ENCODE measurements at regions not wholly inside any gene's neighbourhood (a gene's known extent, or its start where the extent isn't known, plus 50 kb on each side); places are given as distances from the start of the nearest gene placed in this dataset.
A peak's percentile ranks its signal among the peaks of the same experiment; 100 is the strongest.

- no peak for TF ChIP-seq CTCF (conservative IDR thresholded peaks at IDR 0.05)
Observed at GRCh38 chr3:124463234-124463633, 267.0 kb upstream of the UMPS start.

DNA sequence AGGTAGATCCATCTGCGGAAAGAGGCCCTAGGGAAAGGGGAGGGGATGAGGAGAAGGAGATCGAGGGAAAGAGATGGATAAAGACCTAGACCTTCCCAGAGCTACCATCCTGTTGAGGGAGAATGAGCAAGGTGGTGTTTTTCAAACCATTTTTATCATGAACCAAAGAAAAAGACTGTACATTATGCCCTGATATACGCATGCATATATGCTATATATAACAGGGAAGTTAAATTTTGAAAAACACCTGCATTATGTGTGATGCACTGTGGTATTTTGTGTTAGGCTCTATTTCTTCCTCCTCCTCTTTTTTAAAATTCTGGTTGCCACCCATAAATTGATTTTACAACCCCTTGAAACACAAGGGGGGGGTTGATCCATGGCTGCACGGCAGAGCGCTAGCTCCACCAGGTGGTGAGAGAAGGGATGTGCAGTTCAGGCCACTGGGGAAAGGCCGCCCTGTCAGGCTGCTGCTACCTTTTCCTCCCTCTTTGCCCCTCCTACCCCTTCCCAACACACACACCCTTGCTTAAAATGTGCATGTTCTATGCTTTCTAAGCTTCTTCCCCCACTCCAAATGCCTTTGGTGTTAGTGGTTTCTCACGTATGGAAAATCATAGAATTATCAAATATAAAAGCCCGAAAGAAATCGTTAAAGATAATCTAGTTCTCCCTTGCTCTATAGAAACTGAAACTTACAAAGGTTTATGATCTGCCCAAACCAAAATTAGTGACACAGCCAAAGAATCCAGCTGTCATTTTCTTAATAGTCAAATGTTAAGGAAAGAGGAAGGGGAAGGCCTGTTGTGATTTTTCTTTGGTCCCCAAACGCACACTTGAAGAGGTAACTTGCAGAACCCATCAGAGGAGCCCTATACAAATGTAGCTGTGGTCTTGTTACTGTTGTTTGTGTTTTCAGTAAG, 262.0 kb upstream of the UMPS start:
- Mint-ChIP-seq H3K4me3 (no peak overlapping the region), H3K27ac (peak overlapping the region; percentile 32), H3K27me3 (peaks cover 2% of the 10 kb centered on the region), H3K9me3 (no peaks in the 10 kb centered on the region), H3K4me1 (ENCODE audit: unreplicated experiment) (peaks cover 3% of the 10 kb centered on the region), H3K36me3 (no peaks in the 10 kb centered on the region)
- TF ChIP-seq CTCF (conservative IDR thresholded peaks at IDR 0.05), result peak; percentile 99
- DNase-seq (ENCODE audit: extremely low spot score, unreplicated experiment), result no peak

More at GRCh38 chr3:124463234-124463633, 267.0 kb upstream of the UMPS start:
- Mint-ChIP-seq H3K27ac (no peak overlapping the region), H3K36me3 (no peaks in the 10 kb centered on the region), H3K4me3 (no peak overlapping the region), H3K9me3 (no peaks in the 10 kb centered on the region), H3K4me1 (ENCODE audit: unreplicated experiment) (peaks cover 2% of the 10 kb centered on the region), H3K27me3 (peaks cover 2% of the 10 kb centered on the region)
- DNase-seq (ENCODE audit: extremely low spot score, unreplicated experiment), result no peak

DNA sequence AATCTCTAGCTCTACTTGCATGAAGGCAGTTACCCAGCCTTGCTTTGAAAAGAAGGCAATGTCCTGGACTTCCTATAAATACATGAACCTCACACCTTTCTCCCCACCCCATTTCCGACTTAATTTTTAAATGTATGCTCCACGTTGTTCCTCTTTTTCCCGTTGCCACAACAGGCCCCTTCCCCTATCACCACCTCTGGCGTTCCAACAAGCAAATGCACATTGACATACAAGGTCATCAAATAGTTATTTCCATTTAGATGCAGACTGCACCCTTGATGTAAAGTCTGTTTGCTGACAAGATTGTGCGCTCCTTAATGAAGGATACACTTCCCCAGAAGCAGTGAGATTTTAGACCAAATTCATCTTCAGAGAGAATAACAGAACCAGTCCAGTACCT, 260.7 kb upstream of the UMPS start:
- DNase-seq (ENCODE audit: extremely low spot score, unreplicated experiment), result no peak
- peaks cover 3% of the 10 kb centered on the region for H3K4me1 Mint-ChIP-seq (ENCODE audit: unreplicated experiment)
- TF ChIP-seq CTCF (conservative IDR thresholded peaks at IDR 0.05), result no peak
- no peak overlapping the region for H3K4me3 Mint-ChIP-seq
- peaks cover 2% of the 10 kb centered on the region for H3K27me3 Mint-ChIP-seq
- H3K27ac Mint-ChIP-seq, result no peak overlapping the region
- H3K9me3 Mint-ChIP-seq, result no peaks in the 10 kb centered on the region
- no peaks in the 10 kb centered on the region for H3K36me3 Mint-ChIP-seq

GRCh38 chr3:124478830-124479229, 251.4 kb upstream of the UMPS start:
- no peaks in the 10 kb centered on the region for H3K4me1 Mint-ChIP-seq (ENCODE audit: unreplicated experiment)
- TF ChIP-seq CTCF (conservative IDR thresholded peaks at IDR 0.05), result no peak
- no peak for DNase-seq (ENCODE audit: extremely low spot score, unreplicated experiment)
- H3K9me3 Mint-ChIP-seq, result no peaks in the 10 kb centered on the region
- no peaks in the 10 kb centered on the region for H3K27me3 Mint-ChIP-seq
- no peak overlapping the region for H3K27ac Mint-ChIP-seq
- no peak overlapping the region for H3K4me3 Mint-ChIP-seq
- peaks cover 14% of the 10 kb centered on the region for H3K36me3 Mint-ChIP-seq

DNA sequence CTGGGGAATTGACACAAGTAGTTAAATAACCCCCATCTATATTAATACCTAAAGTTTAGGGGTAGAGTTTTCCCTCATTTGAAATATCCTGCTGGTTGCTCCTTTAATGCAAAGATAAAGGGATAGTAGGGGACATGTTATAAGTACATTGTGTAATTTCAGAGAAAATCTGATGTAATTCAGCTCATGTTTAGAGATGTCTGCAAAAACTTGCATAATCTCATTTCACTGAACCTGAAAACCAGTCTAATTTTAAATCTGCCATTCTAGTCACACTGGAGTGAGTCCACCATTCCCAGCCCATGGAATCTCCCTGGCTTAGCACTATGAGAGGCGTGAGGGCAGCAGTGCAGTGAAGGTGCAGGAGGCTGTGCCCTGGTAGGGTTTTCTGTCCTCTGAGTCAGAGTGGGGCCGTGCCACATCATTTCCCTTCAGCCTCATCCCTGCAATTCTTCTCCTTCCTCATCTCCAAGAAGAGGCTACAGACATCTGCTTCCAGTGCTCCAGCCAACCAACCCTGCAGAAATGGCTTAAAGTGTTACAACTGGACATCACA, 246.3 kb upstream of the UMPS start:
- H3K36me3 Mint-ChIP-seq, result peaks cover 23% of the 10 kb centered on the region
- TF ChIP-seq CTCF (conservative IDR thresholded peaks at IDR 0.05), result no peak

More for the DNA sequence above, 246.3 kb upstream of the UMPS start:
- Mint-ChIP-seq H3K9me3 (no peaks in the 10 kb centered on the region), H3K27ac (no peak overlapping the region), H3K27me3 (no peaks in the 10 kb centered on the region), H3K4me1 (ENCODE audit: unreplicated experiment) (no peaks in the 10 kb centered on the region), H3K4me3 (no peak overlapping the region)
- DNase-seq (ENCODE audit: extremely low spot score, unreplicated experiment), result no peak
